Keratinocyte (primary cell): ENCODE measurements at regions not wholly inside any gene's neighbourhood (a gene's known extent, or its start where the extent isn't known, plus 50 kb on each side); places are given as distances from the start of the nearest gene placed in this dataset.

Source experiments
- DNase-seq: peaks from one replicate; pipeline ENCODE4 v3.0.0-alpha.2; 2011; ENCODE audit warnings: low read depth, missing footprints, low spot score
- FAIRE-seq: peaks from 2 replicates; lab custom pipeline; 2011; peaks lifted over from hg19 to GRCh38; lab: Jason Lieb, UNC
- H2AFZ ChIP-seq: 2 replicates; pipeline ENCODE4 v1.6.0; 2012; ENCODE audit warnings: low read length, control low read depth, inconsistent platforms; ENCODE audit not compliant: control insufficient read depth
- H3K27ac ChIP-seq: 2 replicates; pipeline ENCODE4 v1.5.1; 2011; ENCODE audit warnings: low read length; ENCODE audit not compliant: control insufficient read depth, insufficient read depth
- H3K27me3 ChIP-seq: 3 replicates; pipeline ENCODE4 v1.6.0; 2011; ENCODE audit warnings: low read length; ENCODE audit not compliant: control insufficient read depth, insufficient read depth; ENCODE audit errors: extremely low read depth
- H3K36me3 ChIP-seq, 2 experiments: 2 replicates in 1 of 2; 3 replicates in 1 of 2; pipeline ENCODE4 v1.5.1; 2011; ENCODE audit warnings: low read length in 2 of 2, mild to moderate bottlenecking in 1 of 2; ENCODE audit not compliant: control insufficient read depth in 2 of 2, insufficient read depth in 2 of 2; ENCODE audit errors: extremely low read depth in 1 of 2
- H3K4me1 ChIP-seq: 3 replicates; pipeline ENCODE4 v1.5.1; 2011; ENCODE audit warnings: low read length; ENCODE audit not compliant: control insufficient read depth, insufficient read depth; ENCODE audit errors: extremely low read depth
- H3K4me2 ChIP-seq: 3 replicates; pipeline ENCODE4 v1.6.0; 2011; ENCODE audit warnings: low read depth, low read length; ENCODE audit not compliant: control insufficient read depth, insufficient read depth; ENCODE audit errors: extremely low read depth
- H3K4me3 ChIP-seq, 3 experiments: fragments of 200-600 bp in 1 of 3; sonication (generic) in 1 of 3; 2 replicates in 2 of 3; 3 replicates in 1 of 3; pipeline ENCODE4 v1.5.1; 2011 to 2016; ENCODE audit warnings: low read length in 3 of 3, mild to moderate bottlenecking in 3 of 3, control low read depth in 2 of 3, inconsistent platforms in 1 of 3, low read depth in 1 of 3, mixed read lengths in 1 of 3, mixed run types in 1 of 3, moderate library complexity in 1 of 3; ENCODE audit not compliant: control insufficient read depth in 2 of 3, insufficient read depth in 2 of 3; ENCODE audit errors: extremely low read depth in 1 of 3
- H3K79me2 ChIP-seq: 2 replicates; pipeline ENCODE4 v1.6.0; 2012; ENCODE audit warnings: low read length; ENCODE audit not compliant: control insufficient read depth, insufficient read depth
- H3K9ac ChIP-seq: 3 replicates; pipeline ENCODE4 v1.6.0; 2011; ENCODE audit warnings: low read length; ENCODE audit not compliant: control insufficient read depth, insufficient read depth; ENCODE audit errors: extremely low read depth
- H3K9me1 ChIP-seq: 3 replicates; pipeline ENCODE4 v1.6.0; 2011; ENCODE audit warnings: low read length; ENCODE audit not compliant: control insufficient read depth, insufficient read depth; ENCODE audit errors: extremely low read depth
- H3K9me3 ChIP-seq: 2 replicates; pipeline ENCODE4 v1.5.1; 2012; ENCODE audit warnings: low read depth, low read length; ENCODE audit not compliant: control insufficient read depth
- H4K20me1 ChIP-seq: 3 replicates; pipeline ENCODE4 v1.6.0; 2011; ENCODE audit warnings: low read length; ENCODE audit not compliant: control insufficient read depth, insufficient read depth; ENCODE audit errors: extremely low read depth
- EZH2 ChIP-seq: IDR thresholded peaks from one replicate; pipeline ENCODE4 v1.6.1; 2012; ENCODE audit warnings: inconsistent platforms, mild to moderate bottlenecking, low read length, moderate library complexity
- dilution Hi-C: fragments of 300-500 bp; cut with MboI; formaldehyde crosslinking; loops from one replicate; pipeline ENCODE4 v1.7.0; 2020; ENCODE audit warnings: low sequenced_read_pairs; ENCODE audit not compliant: extremely low pct_ligation_motif_present
- TF ChIP-seq, protein P1 (sequence below), 3 experiments: IDR thresholded peaks in 1 of 3; conservative IDR thresholded peaks in 1 of 3; optimal IDR thresholded peaks in 1 of 3; 2 replicates in 2 of 3; 3 replicates in 1 of 3; pipeline versions ENCODE3 to v1.5.1; 2011; ENCODE audit warnings: low read length in 3 of 3, mild to moderate bottlenecking in 3 of 3, moderate library complexity in 2 of 3, control low read depth in 1 of 3, inconsistent platforms in 1 of 3; ENCODE audit not compliant: insufficient read depth in 2 of 3; ENCODE audit errors: extremely low read depth in 1 of 3

DNA sequence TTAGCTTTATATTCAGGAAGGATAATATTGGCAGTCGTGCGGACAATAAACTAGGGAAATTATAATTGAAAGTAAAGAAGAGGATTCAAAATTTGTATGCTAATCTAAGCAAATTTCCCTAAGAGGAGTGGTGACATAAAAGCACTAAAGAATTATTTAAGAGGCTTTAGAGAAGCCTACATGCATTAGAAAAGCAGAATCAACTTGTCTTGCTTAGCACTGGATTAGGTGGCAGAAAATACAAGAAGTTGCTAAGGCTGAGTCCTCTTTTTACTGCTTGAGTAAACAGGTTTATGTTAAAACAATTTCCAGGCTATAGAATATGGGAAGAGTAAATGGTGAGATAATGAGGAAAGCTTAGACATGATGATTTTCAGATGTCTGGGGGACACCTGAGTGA, 991.5 kb downstream of the PCDH18 start:
- FAIRE-seq: no peak
- H3K27ac ChIP-seq: no peak overlapping the region
- dilution Hi-C loops: no loop called here
- no peaks in the 10 kb centered on the region for H3K36me3 ChIP-seq
- no peak overlapping the region for H2AFZ ChIP-seq
- no peak overlapping the region for H3K4me2 ChIP-seq
- H3K9me3 ChIP-seq: no peaks in the 10 kb centered on the region
- H3K79me2 ChIP-seq: no peaks in the 10 kb centered on the region
- no peaks in the 10 kb centered on the region for H4K20me1 ChIP-seq
- no peaks in the 10 kb centered on the region for H3K27me3 ChIP-seq
- no peak for DNase-seq
- H3K9me1 ChIP-seq: no peaks in the 10 kb centered on the region
- no peak overlapping the region for H3K4me3 ChIP-seq
- no peak for TF ChIP-seq EZH2
- TF ChIP-seq, protein P1, sequence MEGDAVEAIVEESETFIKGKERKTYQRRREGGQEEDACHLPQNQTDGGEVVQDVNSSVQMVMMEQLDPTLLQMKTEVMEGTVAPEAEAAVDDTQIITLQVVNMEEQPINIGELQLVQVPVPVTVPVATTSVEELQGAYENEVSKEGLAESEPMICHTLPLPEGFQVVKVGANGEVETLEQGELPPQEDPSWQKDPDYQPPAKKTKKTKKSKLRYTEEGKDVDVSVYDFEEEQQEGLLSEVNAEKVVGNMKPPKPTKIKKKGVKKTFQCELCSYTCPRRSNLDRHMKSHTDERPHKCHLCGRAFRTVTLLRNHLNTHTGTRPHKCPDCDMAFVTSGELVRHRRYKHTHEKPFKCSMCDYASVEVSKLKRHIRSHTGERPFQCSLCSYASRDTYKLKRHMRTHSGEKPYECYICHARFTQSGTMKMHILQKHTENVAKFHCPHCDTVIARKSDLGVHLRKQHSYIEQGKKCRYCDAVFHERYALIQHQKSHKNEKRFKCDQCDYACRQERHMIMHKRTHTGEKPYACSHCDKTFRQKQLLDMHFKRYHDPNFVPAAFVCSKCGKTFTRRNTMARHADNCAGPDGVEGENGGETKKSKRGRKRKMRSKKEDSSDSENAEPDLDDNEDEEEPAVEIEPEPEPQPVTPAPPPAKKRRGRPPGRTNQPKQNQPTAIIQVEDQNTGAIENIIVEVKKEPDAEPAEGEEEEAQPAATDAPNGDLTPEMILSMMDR (optimal IDR thresholded peaks at IDR 0.05 in 1 of 3, IDR thresholded peaks at IDR 0.05 in 1 of 3, conservative IDR thresholded peaks at IDR 0.05 in 1 of 3; ENCODE audit: extremely low read depth in 1 of 3, insufficient read depth in 2 of 3, low read length in 3 of 3): no peak
- no peak overlapping the region for H3K9ac ChIP-seq
- no peaks in the 10 kb centered on the region for H3K4me1 ChIP-seq

DNA sequence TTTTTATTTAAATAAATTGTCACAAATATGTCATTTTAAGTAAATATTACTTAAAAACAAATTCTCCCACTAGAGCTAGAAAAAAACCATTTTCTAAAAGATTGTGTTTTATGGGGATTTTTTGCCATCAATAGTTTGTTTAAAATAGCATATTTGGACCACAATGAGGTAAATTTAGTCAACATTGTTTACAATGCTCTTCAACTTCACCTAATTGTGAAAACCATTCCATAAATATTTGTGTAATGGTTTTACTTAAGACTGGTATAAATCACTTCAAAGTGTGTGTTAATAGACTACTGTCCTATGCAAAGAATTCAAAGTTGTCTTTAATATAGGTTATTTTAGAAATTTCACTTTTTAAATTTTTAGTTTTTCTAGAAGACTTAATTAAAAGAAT, 1004.2 kb downstream of the PCDH18 start:
- H3K27me3 ChIP-seq: no peaks in the 10 kb centered on the region
- no peaks in the 10 kb centered on the region for H3K9me1 ChIP-seq
- H3K4me1 ChIP-seq: no peaks in the 10 kb centered on the region
- no peaks in the 10 kb centered on the region for H3K36me3 ChIP-seq
- H3K4me2 ChIP-seq: no peak overlapping the region
- H2AFZ ChIP-seq: no peak overlapping the region
- DNase-seq (no peak), FAIRE-seq (no peak)
- H3K9me3 ChIP-seq: no peaks in the 10 kb centered on the region
- dilution Hi-C loops: no loop called here
- H3K4me3 ChIP-seq: no peak overlapping the region
- H3K79me2 ChIP-seq: no peaks in the 10 kb centered on the region
- H3K27ac ChIP-seq: no peak overlapping the region
- no peak overlapping the region for H3K9ac ChIP-seq
- TF ChIP-seq EZH2: no peak
- TF ChIP-seq, protein P1 (optimal IDR thresholded peaks at IDR 0.05 in 1 of 3, IDR thresholded peaks at IDR 0.05 in 1 of 3, conservative IDR thresholded peaks at IDR 0.05 in 1 of 3; ENCODE audit: extremely low read depth in 1 of 3, insufficient read depth in 2 of 3, low read length in 3 of 3): no peak
- no peaks in the 10 kb centered on the region for H4K20me1 ChIP-seq
